Stimulated activated memory B cell treated with anti-CD40 and anti-IgM and Interleukin-4, amounts not matched to agents 10 μg/mL and 1 μg/mL and 100 μg/mL, for 72 hours (primary cell): ENCODE measurements at regions not wholly inside any gene's neighbourhood (a gene's known extent, or its start where the extent isn't known, plus 50 kb on each side); places are given as distances from the start of the nearest gene placed in this dataset.

Source experiments
- ATAC-seq: fragments of 150-1000 bp; cut with Tn5 transposase; 2 replicates; pipeline ENCODE4 v1.10.0; 2021
- H3K27ac Mint-ChIP-seq: one replicate; pipeline ENCODE4 v1.8.0; 2022; ENCODE audit warnings: mild to moderate bottlenecking, mixed read lengths
- H3K27me3 Mint-ChIP-seq: one replicate; pipeline ENCODE4 v1.8.0; 2022; ENCODE audit warnings: mixed read lengths
- H3K36me3 Mint-ChIP-seq: one replicate; pipeline ENCODE4 v1.8.0; 2022; ENCODE audit warnings: mixed read lengths
- H3K4me1 Mint-ChIP-seq: one replicate; pipeline ENCODE4 v1.8.0; 2022; ENCODE audit warnings: mixed read lengths
- H3K4me3 Mint-ChIP-seq: one replicate; pipeline ENCODE4 v1.8.0; 2022; ENCODE audit warnings: mild to moderate bottlenecking, moderate library complexity, mixed read lengths
- H3K9me3 Mint-ChIP-seq: one replicate; pipeline ENCODE4 v1.8.0; 2022; ENCODE audit warnings: mixed read lengths

DNA sequence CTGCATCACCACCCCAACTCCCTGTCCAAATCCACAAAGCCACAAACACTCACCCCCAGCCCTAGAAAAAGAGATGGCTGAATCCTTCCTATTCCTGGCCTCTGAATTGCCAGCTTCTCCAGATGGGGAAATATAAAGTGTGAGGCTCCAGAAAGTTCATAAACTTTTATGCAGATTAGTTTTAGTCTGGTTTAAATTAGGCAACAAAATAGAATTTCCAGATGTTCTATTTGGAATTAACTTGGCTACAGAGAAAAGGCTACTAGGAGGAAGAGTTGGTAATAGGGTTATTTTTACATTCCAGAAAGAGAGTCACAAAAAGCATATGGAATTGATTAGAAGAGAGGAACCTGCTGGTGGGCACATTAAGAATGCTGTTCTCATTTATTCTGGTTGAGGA is 56.0 kb downstream of the EN1 start:
- Mint-ChIP-seq H3K9me3 (no peaks in the 10 kb centered on the region), H3K27ac (no peak overlapping the region), H3K27me3 (peaks cover 52% of the 10 kb centered on the region), H3K4me3 (no peak overlapping the region), H3K36me3 (no peaks in the 10 kb centered on the region), H3K4me1 (no peaks in the 10 kb centered on the region)
- ATAC-seq = no peak

DNA sequence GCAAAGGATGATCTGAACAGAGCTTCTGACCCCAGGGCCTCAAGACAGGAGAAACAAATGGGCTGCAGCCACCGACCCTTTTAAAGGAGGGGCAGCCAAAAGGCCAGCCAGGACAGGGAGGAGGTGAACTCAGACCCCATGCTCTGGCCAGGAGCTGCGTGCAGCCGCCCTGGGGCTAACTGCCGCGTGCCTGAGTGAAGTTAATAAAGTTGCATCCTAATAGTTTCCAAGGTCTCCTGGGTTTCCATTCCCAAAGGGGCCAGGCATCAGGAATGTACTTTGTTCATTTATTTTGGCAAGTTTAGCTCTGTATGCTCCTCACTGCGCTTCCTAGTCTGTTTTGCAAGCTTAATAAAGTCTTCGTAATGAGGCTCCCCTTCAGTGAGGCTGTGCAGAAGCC is 60.7 kb downstream of the EN1 start:
- no peak overlapping the region for H3K27ac Mint-ChIP-seq
- H3K4me1 Mint-ChIP-seq = no peaks in the 10 kb centered on the region
- H3K4me3 Mint-ChIP-seq = no peak overlapping the region
- H3K27me3 Mint-ChIP-seq = peaks cover 34% of the 10 kb centered on the region
- no peaks in the 10 kb centered on the region for H3K36me3 Mint-ChIP-seq
- ATAC-seq = no peak
- H3K9me3 Mint-ChIP-seq = no peaks in the 10 kb centered on the region

DNA sequence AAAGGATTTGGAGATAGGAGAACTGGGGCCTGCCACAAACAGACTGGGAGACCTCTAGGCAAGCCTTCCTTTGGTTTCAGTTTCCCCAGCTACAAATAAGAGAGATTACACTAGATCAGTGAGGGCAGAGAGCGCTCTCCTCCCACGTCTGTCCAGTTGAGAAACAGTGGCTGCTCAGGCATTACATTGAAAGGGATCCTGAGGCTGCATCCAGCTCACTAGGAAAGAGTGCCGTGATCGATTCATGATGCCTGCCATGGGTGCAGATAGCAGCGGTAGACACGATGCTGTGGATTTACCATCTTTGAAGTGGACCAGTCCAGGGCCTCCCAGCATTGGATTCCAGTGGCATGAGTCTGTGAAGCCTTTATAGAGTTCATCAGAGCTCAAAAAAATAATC is 62.6 kb downstream of the EN1 start:
- Mint-ChIP-seq H3K4me3 (no peak overlapping the region), H3K9me3 (peaks cover 6% of the 10 kb centered on the region), H3K27ac (no peak overlapping the region), H3K36me3 (no peaks in the 10 kb centered on the region), H3K4me1 (no peaks in the 10 kb centered on the region), H3K27me3 (peaks cover 25% of the 10 kb centered on the region)
- ATAC-seq = no peak

DNA sequence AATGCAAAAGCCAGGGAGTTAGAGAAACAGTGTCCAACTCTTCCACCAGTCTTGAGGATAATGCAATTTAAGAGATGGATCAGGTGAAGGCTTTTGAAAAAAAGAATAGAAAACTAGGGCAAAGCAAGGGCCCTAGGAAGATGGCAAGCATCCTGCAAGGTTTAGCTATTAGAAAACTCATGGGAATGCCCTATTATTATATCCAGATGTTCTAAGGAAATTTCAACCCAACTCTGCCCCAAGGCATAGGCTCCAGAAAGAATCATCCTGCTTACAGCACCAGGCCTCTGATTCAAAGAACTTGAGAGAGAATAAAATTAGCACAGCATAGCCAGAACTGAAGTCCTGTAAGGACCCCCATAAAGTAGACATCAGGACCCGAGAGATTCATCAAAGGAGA is 68.1 kb downstream of the EN1 start:
- peaks cover 6% of the 10 kb centered on the region for H3K9me3 Mint-ChIP-seq
- H3K27ac Mint-ChIP-seq = no peak overlapping the region
- ATAC-seq = no peak
- no peak overlapping the region for H3K4me3 Mint-ChIP-seq
- H3K27me3 Mint-ChIP-seq = peaks cover 23% of the 10 kb centered on the region
- H3K4me1 Mint-ChIP-seq = no peaks in the 10 kb centered on the region
- H3K36me3 Mint-ChIP-seq = no peaks in the 10 kb centered on the region

DNA sequence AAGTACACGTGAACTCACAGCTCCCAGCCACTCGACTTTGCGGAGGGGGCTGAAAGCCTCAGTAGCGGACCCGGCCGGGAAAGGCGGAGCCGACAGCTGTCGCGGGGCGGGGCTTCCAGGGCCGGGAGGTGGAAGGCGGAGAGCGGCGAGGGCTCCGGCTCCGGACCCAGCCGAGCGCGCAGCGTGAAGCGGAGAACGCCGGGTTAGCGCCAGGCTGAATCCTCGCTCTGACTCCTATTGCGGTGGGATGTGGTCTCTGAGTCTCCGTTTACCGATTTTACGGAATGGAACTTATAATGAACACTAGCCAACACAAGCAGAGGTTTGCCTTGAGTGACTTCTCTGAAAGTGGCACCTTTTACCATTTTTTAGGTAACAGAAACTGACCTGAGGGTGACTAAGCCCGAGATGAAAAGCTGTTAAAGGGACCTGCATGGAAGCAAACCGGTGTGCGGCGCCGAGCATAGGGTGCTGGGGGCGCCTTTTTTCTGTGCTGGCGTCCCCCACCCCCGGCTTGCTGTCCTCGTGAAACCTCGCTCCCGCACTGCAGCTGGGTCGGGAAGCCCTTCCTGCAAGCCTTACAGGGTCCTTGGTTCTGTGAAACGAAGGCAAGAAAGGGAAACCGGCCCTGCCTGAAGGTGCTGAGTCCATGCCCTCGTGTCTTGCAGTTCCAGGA is 72.9 kb downstream of the EN1 start:
- ATAC-seq = no peak
- Mint-ChIP-seq H3K4me1 (no peaks in the 10 kb centered on the region), H3K9me3 (no peaks in the 10 kb centered on the region), H3K27ac (no peak overlapping the region), H3K4me3 (no peak overlapping the region), H3K27me3 (peaks cover 52% of the 10 kb centered on the region), H3K36me3 (no peaks in the 10 kb centered on the region)

DNA sequence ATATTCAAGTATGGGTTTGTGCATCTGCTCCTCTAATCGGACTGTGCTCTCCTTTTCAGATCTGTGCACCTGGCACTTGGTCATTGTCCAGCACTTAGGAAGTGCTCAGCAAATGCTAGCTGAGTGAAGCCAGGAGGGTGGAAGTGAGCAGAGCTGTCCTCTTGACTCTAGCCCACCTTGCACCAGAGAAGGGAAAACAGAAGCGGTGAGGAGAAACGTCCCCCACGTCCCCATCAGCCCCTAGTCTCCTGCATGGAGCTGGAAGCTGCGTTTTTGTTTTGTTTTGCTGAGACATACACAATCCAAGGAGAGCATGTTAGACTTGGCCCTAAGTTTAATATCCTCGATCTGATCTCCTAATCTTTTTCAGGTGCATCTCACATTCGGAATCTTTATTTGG is 73.6 kb downstream of the EN1 start:
- Mint-ChIP-seq H3K27ac (no peak overlapping the region), H3K4me3 (no peak overlapping the region), H3K9me3 (no peaks in the 10 kb centered on the region), H3K4me1 (no peaks in the 10 kb centered on the region), H3K27me3 (peaks cover 60% of the 10 kb centered on the region), H3K36me3 (no peaks in the 10 kb centered on the region)
- no peak for ATAC-seq

DNA sequence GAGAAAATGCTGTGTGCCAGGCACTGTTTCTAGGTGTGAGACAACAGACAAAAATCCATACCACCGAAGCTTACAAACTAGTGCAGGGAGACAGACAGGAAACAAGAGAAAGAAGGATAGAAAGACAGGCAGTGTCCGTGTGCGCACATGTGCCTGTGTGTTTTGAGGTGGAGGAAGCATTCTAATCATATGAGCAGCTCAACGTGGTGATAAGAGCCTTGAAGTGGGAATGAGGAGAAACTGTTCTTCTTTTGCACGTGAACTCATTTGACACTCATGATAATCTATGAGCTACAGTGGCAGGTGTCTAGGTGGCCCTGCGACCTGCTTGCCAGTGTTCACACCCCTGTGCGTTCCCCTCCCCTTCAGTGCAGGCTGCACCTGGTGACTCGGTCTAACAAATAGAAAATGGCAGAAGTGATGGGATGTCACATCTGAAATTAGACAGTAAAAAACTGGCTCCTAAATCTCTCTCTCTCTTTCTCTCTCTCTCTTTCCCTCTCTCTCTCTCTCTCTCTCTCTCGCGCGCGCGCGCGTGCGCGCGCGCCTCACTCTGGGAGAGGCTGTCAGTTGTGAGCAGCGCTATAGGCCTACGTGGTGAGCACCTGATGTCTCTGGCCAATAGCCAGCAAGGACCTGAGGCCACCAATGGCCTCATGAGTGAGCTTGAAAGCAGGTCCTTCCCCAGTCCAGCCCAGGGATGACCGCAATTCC is 74.8 kb downstream of the EN1 start:
- ATAC-seq = no peak
- Mint-ChIP-seq H3K27me3 (peaks cover 64% of the 10 kb centered on the region), H3K27ac (no peak overlapping the region), H3K36me3 (no peaks in the 10 kb centered on the region), H3K4me3 (no peak overlapping the region), H3K4me1 (no peaks in the 10 kb centered on the region), H3K9me3 (no peaks in the 10 kb centered on the region)

DNA sequence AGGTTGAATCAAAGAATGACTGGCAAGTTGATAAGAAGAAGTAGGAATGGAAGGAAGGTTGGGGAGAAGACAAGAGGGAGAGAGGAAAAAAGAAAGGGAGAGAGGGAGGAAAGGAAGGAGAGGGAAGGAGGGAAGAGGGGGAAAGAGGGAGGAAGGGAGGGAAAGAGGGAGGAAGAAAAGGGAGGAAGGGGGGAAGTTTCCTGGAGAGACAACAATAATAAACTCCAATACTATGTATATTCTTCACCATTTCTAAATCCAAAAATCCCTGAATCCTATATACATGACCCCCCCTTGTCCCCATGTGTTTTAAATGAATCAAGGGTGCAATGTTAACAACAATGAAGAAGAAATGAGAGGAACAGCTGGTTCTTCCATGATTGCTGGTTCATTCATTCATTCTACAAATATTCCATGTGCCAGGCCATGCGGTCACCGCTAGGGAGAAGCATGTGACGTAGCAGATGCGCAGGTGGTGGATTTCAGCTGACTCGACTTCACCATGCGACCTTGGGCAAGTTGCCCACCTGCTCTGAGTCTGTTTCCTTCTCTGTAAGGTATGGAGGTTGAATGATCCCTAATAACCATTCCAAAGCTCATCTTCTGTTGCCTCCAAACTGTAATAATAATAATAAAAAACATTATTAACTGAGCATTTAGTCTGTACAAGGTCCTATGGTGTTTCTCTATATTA is 77.6 kb downstream of the EN1 start:
- H3K27ac Mint-ChIP-seq = no peak overlapping the region
- H3K4me1 Mint-ChIP-seq = no peaks in the 10 kb centered on the region
- H3K4me3 Mint-ChIP-seq = no peak overlapping the region
- H3K36me3 Mint-ChIP-seq = no peaks in the 10 kb centered on the region
- H3K9me3 Mint-ChIP-seq = no peaks in the 10 kb centered on the region
- H3K27me3 Mint-ChIP-seq = peaks cover 55% of the 10 kb centered on the region
- ATAC-seq = no peak

DNA sequence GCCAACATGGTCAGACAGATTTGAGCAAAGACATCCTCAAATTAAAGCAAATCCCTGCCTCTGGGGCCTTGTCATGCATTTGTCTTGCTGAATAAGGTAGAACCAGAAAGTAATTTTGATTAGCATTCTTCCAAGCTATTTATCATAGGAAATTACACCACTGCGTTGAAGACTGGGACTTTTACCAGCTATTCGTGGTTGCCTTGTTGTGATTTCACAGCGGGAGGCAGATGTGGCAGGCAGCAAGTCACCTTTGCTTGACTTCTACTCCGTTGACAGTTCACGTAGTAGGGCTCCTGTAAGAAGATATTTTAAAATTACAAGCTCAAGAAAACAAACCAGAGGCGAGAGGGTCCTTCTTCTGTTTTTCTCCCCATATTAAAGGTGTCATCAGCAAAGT is 80.6 kb downstream of the EN1 start:
- no peaks in the 10 kb centered on the region for H3K36me3 Mint-ChIP-seq
- no peak for ATAC-seq
- H3K9me3 Mint-ChIP-seq = no peaks in the 10 kb centered on the region
- H3K27ac Mint-ChIP-seq = no peak overlapping the region
- H3K27me3 Mint-ChIP-seq = peaks cover 25% of the 10 kb centered on the region
- no peaks in the 10 kb centered on the region for H3K4me1 Mint-ChIP-seq
- H3K4me3 Mint-ChIP-seq = no peak overlapping the region

DNA sequence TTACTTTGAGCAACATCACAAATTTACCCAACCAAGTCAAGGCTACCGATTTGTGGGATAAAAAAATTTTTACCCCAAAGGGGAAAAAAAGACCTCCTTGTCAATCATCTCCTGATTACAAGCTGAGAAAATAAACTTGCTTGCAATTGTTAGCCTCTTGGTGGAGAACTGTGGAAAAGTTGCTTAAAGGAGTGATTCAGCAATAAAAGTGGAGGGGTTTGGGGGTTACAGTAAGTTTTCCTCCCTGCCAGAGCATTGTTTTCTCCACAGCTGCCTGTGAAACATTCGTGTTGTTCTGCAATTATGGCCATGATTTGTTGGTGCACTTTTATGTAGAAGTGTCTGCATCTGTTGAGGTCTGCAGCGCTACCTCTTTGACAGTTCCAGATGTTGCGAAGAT is 82.6 kb downstream of the EN1 start:
- Mint-ChIP-seq H3K4me1 (no peaks in the 10 kb centered on the region), H3K36me3 (no peaks in the 10 kb centered on the region), H3K4me3 (no peak overlapping the region), H3K27ac (no peak overlapping the region), H3K27me3 (peaks cover 15% of the 10 kb centered on the region), H3K9me3 (no peaks in the 10 kb centered on the region)
- ATAC-seq = no peak

DNA sequence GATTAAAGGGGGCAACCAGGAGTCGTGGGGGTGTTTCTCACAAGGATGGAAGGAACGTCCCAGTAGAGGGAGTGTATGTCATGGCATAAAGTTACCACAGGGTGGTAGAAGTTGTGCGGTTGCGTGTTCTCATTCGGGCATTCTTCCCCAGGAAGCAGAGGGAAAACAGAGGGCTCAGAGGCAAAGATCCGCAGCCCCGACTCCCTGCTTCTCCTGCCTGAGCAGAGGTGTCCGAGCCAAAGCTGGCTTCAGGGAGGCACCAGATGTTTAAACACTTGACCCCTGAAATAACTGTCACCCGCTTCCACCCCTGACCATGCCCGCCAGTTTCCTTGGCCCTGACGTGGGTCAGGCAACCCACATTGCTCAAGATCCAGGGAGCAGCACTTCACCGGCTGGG is 83.7 kb downstream of the EN1 start:
- Mint-ChIP-seq H3K9me3 (no peaks in the 10 kb centered on the region), H3K36me3 (no peaks in the 10 kb centered on the region), H3K27ac (no peak overlapping the region), H3K4me3 (no peak overlapping the region), H3K27me3 (peaks cover 4% of the 10 kb centered on the region), H3K4me1 (no peaks in the 10 kb centered on the region)
- ATAC-seq = no peak

DNA sequence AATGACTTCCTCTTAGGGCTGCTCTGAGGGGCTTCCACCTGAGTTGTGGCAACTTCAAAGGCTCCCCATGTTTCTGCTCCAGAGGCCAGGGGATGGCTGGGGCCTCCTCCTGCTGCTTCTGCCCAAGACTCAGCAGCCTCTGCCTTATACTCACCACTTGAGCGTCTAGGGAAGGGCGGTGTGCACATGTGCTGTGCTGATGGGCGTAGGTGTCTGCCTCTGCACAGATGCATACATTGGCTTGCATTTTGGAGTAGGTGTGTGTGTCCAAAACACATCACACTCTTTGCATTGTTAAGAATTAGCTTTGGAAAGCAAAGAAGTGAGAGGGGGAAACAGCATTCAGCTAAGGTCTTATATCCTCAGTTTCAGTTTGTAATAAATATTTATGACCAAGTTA is 85.2 kb downstream of the EN1 start:
- Mint-ChIP-seq H3K9me3 (no peaks in the 10 kb centered on the region), H3K4me3 (no peak overlapping the region), H3K27ac (no peak overlapping the region), H3K36me3 (no peaks in the 10 kb centered on the region), H3K4me1 (no peaks in the 10 kb centered on the region), H3K27me3 (peaks cover 10% of the 10 kb centered on the region)
- no peak for ATAC-seq

DNA sequence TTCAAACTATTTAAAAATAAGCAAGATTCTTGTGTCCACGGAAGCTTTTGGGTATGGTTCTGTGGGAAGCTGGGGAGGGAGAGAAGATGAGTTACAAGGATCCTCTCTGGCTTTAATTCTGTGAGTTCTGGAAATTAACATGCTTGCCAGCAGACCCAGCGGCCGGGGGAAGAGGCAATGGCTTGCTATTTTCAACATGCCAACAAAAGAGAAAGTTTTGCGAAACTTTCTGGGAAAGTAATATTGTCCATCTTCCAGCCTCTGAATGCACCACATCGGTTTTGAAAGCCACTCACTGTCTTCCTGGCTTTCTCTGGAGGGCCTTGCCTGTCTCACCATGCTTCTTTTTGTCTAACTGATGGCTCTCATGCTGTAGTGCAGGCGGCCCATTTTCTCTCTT is 85.7 kb downstream of the EN1 start:
- peaks cover 10% of the 10 kb centered on the region for H3K27me3 Mint-ChIP-seq
- H3K4me3 Mint-ChIP-seq = no peak overlapping the region
- no peak overlapping the region for H3K27ac Mint-ChIP-seq
- no peak for ATAC-seq
- no peaks in the 10 kb centered on the region for H3K36me3 Mint-ChIP-seq
- no peaks in the 10 kb centered on the region for H3K4me1 Mint-ChIP-seq
- no peaks in the 10 kb centered on the region for H3K9me3 Mint-ChIP-seq

DNA sequence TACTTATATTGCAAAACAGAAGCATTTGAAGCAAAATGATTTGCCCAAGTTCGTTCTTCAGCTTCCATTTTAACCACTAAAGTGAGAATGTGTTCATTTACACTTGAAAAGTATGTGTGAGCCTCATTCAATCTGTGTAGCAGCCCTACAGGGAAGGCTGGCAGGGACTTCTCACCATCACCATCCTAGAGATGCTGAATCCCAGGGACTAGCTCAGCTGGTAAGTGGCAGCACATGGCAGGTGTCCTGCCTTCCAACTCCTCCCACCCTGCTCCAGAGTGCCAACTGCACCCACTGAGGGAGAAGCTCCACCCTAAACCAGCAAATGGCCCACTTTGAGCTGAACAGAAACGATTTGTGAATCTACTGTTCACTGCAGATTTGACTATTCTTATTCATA is 91.5 kb downstream of the EN1 start:
- no peaks in the 10 kb centered on the region for H3K36me3 Mint-ChIP-seq
- H3K9me3 Mint-ChIP-seq = no peaks in the 10 kb centered on the region
- H3K4me3 Mint-ChIP-seq = no peak overlapping the region
- no peak overlapping the region for H3K27ac Mint-ChIP-seq
- ATAC-seq = no peak
- no peaks in the 10 kb centered on the region for H3K4me1 Mint-ChIP-seq
- peaks cover 24% of the 10 kb centered on the region for H3K27me3 Mint-ChIP-seq

DNA sequence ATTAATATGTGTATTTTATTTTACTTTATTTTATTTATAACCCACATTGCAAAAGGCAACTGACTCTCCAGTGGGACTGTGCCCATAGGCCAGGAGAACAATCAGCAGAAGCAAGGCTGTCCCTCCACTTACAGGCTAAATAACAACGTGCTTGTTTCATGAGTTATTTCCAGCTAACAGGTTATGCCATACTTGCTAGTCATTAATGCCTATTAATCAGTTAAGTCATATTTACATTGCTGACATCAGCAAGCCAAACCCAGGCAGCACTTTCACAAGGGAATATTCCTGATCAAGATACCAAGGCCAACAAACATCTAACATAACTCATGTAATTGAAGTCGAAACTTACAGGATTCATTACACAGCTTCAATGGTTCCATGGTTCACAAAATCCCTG is 92.1 kb downstream of the EN1 start:
- Mint-ChIP-seq H3K36me3 (no peaks in the 10 kb centered on the region), H3K4me3 (no peak overlapping the region), H3K27me3 (peaks cover 24% of the 10 kb centered on the region), H3K4me1 (no peaks in the 10 kb centered on the region), H3K27ac (no peak overlapping the region), H3K9me3 (no peaks in the 10 kb centered on the region)
- no peak for ATAC-seq
